IPS-18a (cell line): ENCODE measurements at regions not wholly inside any gene's neighbourhood (a gene's known extent, or its start where the extent isn't known, plus 50 kb on each side); places are given as distances from the start of the nearest gene placed in this dataset.
"Not testable (repeated sequence)": the region's sequence is repeated elsewhere in the genome, so short reads cannot be mapped to it uniquely, and the experiment has no call there.

Experiments used
- H3K27ac ChIP-seq: one replicate; pipeline ENCODE4 v1.5.1; 2013; ENCODE audit warnings: low read length
- H3K27me3 ChIP-seq: one replicate; pipeline ENCODE4 v1.6.1; 2013; ENCODE audit warnings: mild to moderate bottlenecking, low read length; ENCODE audit not compliant: control insufficient read depth, insufficient read depth
- H3K36me3 ChIP-seq: one replicate; pipeline ENCODE4 v1.6.1; 2013; ENCODE audit warnings: low read depth, low read length; ENCODE audit not compliant: control insufficient read depth
- H3K4me1 ChIP-seq: one replicate; pipeline ENCODE4 v1.6.1; 2013; ENCODE audit warnings: low read depth, low read length; ENCODE audit not compliant: control insufficient read depth
- H3K4me3 ChIP-seq: one replicate; pipeline ENCODE4 v1.5.1; 2013; ENCODE audit warnings: low read length
- H3K9ac ChIP-seq: one replicate; pipeline ENCODE4 v1.6.1; 2013; ENCODE audit warnings: mild to moderate bottlenecking, low read length, moderate library complexity
- H3K9me3 ChIP-seq: one replicate; pipeline ENCODE4 v1.6.1; 2013; ENCODE audit warnings: low read depth, low read length; ENCODE audit not compliant: control insufficient read depth

- H3K4me1 ChIP-seq = no peaks in the 10 kb centered on the region
- no peaks in the 10 kb centered on the region for H3K36me3 ChIP-seq
- H3K27ac ChIP-seq = no peak overlapping the region
- no peaks in the 10 kb centered on the region for H3K9me3 ChIP-seq
- H3K27me3 ChIP-seq = no peaks in the 10 kb centered on the region
- no peak overlapping the region for H3K4me3 ChIP-seq
- no peak overlapping the region for H3K9ac ChIP-seq
These were observed 51.5 kb downstream of the CRPPA start for GRCh38 chr7:16369855-16370254.

- H3K36me3 ChIP-seq, H3K27me3 ChIP-seq, H3K9me3 ChIP-seq, H3K4me1 ChIP-seq, H3K9ac ChIP-seq, H3K4me3 ChIP-seq, H3K27ac ChIP-seq: not testable (repeated sequence)
These were observed 52.0 kb downstream of the CRPPA start for GRCh38 chr7:16369309-16369708.

GRCh38 chr7:16368885-16369284 is 52.5 kb downstream of the CRPPA start:
- H3K4me1 ChIP-seq = no peaks in the 10 kb centered on the region
- H3K4me3 ChIP-seq = no peak overlapping the region
- H3K9me3 ChIP-seq = no peaks in the 10 kb centered on the region
- H3K9ac ChIP-seq = no peak overlapping the region
- H3K27me3 ChIP-seq = no peaks in the 10 kb centered on the region
- H3K36me3 ChIP-seq = no peaks in the 10 kb centered on the region
- no peak overlapping the region for H3K27ac ChIP-seq

GRCh38 chr7:16367115-16367514 is 54.2 kb downstream of the CRPPA start:
- no peak overlapping the region for H3K27ac ChIP-seq
- no peaks in the 10 kb centered on the region for H3K27me3 ChIP-seq
- H3K9ac ChIP-seq = no peak overlapping the region
- H3K36me3 ChIP-seq = no peaks in the 10 kb centered on the region
- H3K9me3 ChIP-seq = no peaks in the 10 kb centered on the region
- no peak overlapping the region for H3K4me3 ChIP-seq
- H3K4me1 ChIP-seq = no peaks in the 10 kb centered on the region

GRCh38 chr7:16365952-16366351 is 55.4 kb downstream of the CRPPA start:
- no peaks in the 10 kb centered on the region for H3K4me1 ChIP-seq
- no peaks in the 10 kb centered on the region for H3K9me3 ChIP-seq
- no peak overlapping the region for H3K27ac ChIP-seq
- H3K27me3 ChIP-seq = no peaks in the 10 kb centered on the region
- no peaks in the 10 kb centered on the region for H3K36me3 ChIP-seq
- H3K4me3 ChIP-seq = no peak overlapping the region
- no peak overlapping the region for H3K9ac ChIP-seq

- Histone ChIP-seq H3K9me3 (no peaks in the 10 kb centered on the region), H3K27ac (no peak overlapping the region), H3K4me3 (no peak overlapping the region), H3K36me3 (no peaks in the 10 kb centered on the region), H3K27me3 (no peaks in the 10 kb centered on the region), H3K4me1 (no peaks in the 10 kb centered on the region), H3K9ac (no peak overlapping the region)
These were observed 56.2 kb downstream of the CRPPA start for GRCh38 chr7:16365177-16365576.

GRCh38 chr7:16359216-16359615 is 62.1 kb downstream of the CRPPA start:
- H3K27ac ChIP-seq = no peak overlapping the region
- no peaks in the 10 kb centered on the region for H3K27me3 ChIP-seq

GRCh38 chr7:16357921-16358320 is 63.4 kb downstream of the CRPPA start:
- Histone ChIP-seq H3K4me3 (no peak overlapping the region), H3K36me3 (no peaks in the 10 kb centered on the region), H3K9me3 (no peaks in the 10 kb centered on the region), H3K9ac (no peak overlapping the region), H3K4me1 (no peaks in the 10 kb centered on the region), H3K27ac (no peak overlapping the region), H3K27me3 (no peaks in the 10 kb centered on the region)

More at GRCh38 chr7:16359216-16359615, 62.1 kb downstream of the CRPPA start:
- no peaks in the 10 kb centered on the region for H3K9me3 ChIP-seq
- no peak overlapping the region for H3K4me3 ChIP-seq
- no peaks in the 10 kb centered on the region for H3K36me3 ChIP-seq
- H3K9ac ChIP-seq = no peak overlapping the region
- no peaks in the 10 kb centered on the region for H3K4me1 ChIP-seq

- Histone ChIP-seq H3K27ac (no peak overlapping the region), H3K9me3 (no peaks in the 10 kb centered on the region), H3K27me3 (no peaks in the 10 kb centered on the region), H3K4me1 (no peaks in the 10 kb centered on the region), H3K4me3 (no peak overlapping the region), H3K36me3 (no peaks in the 10 kb centered on the region), H3K9ac (no peak overlapping the region)
These were observed 63.9 kb downstream of the CRPPA start for GRCh38 chr7:16357474-16357873.

GRCh38 chr7:16356301-16356958 is 64.9 kb downstream of the CRPPA start:
- Histone ChIP-seq H3K36me3 (no peaks in the 10 kb centered on the region), H3K4me3 (no peak overlapping the region), H3K27ac (no peak overlapping the region), H3K9me3 (no peaks in the 10 kb centered on the region), H3K27me3 (no peaks in the 10 kb centered on the region), H3K4me1 (no peaks in the 10 kb centered on the region), H3K9ac (no peak overlapping the region)

GRCh38 chr7:16354573-16354972 is 66.8 kb downstream of the CRPPA start:
- H3K27ac ChIP-seq = no peak overlapping the region
- no peaks in the 10 kb centered on the region for H3K27me3 ChIP-seq
- no peaks in the 10 kb centered on the region for H3K36me3 ChIP-seq
- no peaks in the 10 kb centered on the region for H3K4me1 ChIP-seq
- no peak overlapping the region for H3K9ac ChIP-seq
- no peak overlapping the region for H3K4me3 ChIP-seq
- H3K9me3 ChIP-seq = no peaks in the 10 kb centered on the region

- H3K9ac ChIP-seq = no peak overlapping the region
- no peaks in the 10 kb centered on the region for H3K27me3 ChIP-seq
These were observed 68.1 kb downstream of the CRPPA start for GRCh38 chr7:16353226-16353625.

More at GRCh38 chr7:16353226-16353625, 68.1 kb downstream of the CRPPA start:
- Histone ChIP-seq H3K36me3 (no peaks in the 10 kb centered on the region), H3K4me1 (no peaks in the 10 kb centered on the region), H3K4me3 (no peak overlapping the region), H3K27ac (no peak overlapping the region), H3K9me3 (no peaks in the 10 kb centered on the region)
